ENCODE measurements at regions not wholly inside any gene's neighbourhood (a gene's known extent, or its start where the extent isn't known, plus 50 kb on each side); places are given as distances from the start of the nearest gene placed in this dataset.
A peak's percentile ranks its signal among the peaks of the same experiment; 100 is the strongest.
"Not testable (repeated sequence)": the region's sequence is repeated elsewhere in the genome, so short reads cannot be mapped to it uniquely, and the experiment has no call there.

DNA sequence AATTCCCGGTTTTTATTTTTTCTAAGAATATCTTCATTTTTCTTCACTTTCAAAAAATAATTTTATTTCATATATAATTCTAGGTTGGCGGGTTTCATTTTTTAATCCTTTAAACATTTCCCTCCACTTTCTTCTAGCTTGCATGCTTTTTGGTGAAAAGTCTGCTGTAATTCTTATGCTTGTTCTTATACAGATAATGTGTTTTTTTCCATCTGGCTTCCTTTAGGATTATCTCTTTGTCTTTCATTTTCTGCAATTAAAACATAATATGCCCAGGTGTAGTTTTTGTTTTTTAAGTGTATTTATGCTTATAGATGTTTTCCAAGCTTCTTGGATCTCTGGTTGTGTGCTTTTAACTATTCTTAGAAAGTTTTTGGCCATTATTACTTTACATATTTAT is 341.3 kb upstream of the SEMA3C start:
- Histone ChIP-seq H3K4me3 (replicated peaks in 1 of 4; ENCODE audit: control extremely low read depth in 1 of 4, insufficient read depth in 1 of 4, low read depth in 3 of 4, low read length in 4 of 4) (no peak overlapping the region), H3K4me1 (ENCODE audit: control insufficient read depth, extremely low read depth, insufficient read depth, low read length) (no peaks in the 10 kb centered on the region), H3K36me3 (ENCODE audit: control insufficient read depth, insufficient read depth, low read length) (no peaks in the 10 kb centered on the region), H3K9ac (ENCODE audit: insufficient read depth, low read length) (no peak overlapping the region), H2AFZ (ENCODE audit: low read length) (no peak overlapping the region), H3K27me3 (ENCODE audit: control insufficient read depth, insufficient read depth, low read length) (no peaks in the 10 kb centered on the region), H3K27ac (ENCODE audit: insufficient read depth, low read length) (no peak overlapping the region), H3K9me3 (ENCODE audit: control insufficient read depth, insufficient read depth, low read depth, low read length) (no peaks in the 10 kb centered on the region), H3K4me2 (ENCODE audit: extremely low read depth, insufficient read depth, low read length) (no peak overlapping the region), H3K79me2 (ENCODE audit: control insufficient read depth, insufficient read depth, low read length) (no peaks in the 10 kb centered on the region), H4K20me1 (ENCODE audit: control insufficient read depth, extremely low read depth, insufficient read depth, low read length) (no peaks in the 10 kb centered on the region)
- TF ChIP-seq, protein P1, sequence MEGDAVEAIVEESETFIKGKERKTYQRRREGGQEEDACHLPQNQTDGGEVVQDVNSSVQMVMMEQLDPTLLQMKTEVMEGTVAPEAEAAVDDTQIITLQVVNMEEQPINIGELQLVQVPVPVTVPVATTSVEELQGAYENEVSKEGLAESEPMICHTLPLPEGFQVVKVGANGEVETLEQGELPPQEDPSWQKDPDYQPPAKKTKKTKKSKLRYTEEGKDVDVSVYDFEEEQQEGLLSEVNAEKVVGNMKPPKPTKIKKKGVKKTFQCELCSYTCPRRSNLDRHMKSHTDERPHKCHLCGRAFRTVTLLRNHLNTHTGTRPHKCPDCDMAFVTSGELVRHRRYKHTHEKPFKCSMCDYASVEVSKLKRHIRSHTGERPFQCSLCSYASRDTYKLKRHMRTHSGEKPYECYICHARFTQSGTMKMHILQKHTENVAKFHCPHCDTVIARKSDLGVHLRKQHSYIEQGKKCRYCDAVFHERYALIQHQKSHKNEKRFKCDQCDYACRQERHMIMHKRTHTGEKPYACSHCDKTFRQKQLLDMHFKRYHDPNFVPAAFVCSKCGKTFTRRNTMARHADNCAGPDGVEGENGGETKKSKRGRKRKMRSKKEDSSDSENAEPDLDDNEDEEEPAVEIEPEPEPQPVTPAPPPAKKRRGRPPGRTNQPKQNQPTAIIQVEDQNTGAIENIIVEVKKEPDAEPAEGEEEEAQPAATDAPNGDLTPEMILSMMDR (conservative IDR thresholded peaks at IDR 0.05 in 1 of 2, IDR thresholded peaks at IDR 0.05 in 1 of 2; ENCODE audit: low read depth in 1 of 2, low read length in 2 of 2) = no peak
- no peak for TF ChIP-seq EZH2 (IDR thresholded peaks at IDR 0.05; ENCODE audit: low read length, missing control alignments)
- DNase-seq (ENCODE audit: low read depth in 2 of 2) = peak in 1 of 2 donors; percentile 31

DNA sequence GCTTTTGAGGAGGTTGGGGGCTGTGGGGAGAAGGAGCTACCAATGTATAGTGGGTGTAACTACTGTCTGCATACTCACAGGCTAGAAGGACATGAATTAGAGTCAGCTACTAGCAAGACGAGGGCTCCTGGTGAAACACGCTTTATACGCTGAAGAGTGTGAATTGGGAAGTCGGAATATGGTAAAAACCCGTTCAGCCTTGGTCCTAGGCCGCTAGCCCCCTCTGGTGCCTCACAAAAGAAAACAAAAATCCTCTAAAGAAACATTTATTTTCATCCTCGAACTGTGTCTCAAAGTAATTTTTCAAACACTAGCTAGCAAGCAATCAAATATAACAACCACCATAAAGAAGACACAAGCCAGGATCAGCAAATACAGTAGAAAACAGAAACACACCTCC is 338.1 kb upstream of the SEMA3C start:
- no peaks in the 10 kb centered on the region for H3K36me3 ChIP-seq (ENCODE audit: control insufficient read depth, insufficient read depth, low read length)
- no peaks in the 10 kb centered on the region for H3K4me1 ChIP-seq (ENCODE audit: control insufficient read depth, extremely low read depth, insufficient read depth, low read length)
- H3K79me2 ChIP-seq (ENCODE audit: control insufficient read depth, insufficient read depth, low read length) = no peaks in the 10 kb centered on the region
- H3K27ac ChIP-seq (ENCODE audit: insufficient read depth, low read length) = no peak overlapping the region
- no peaks in the 10 kb centered on the region for H3K9me3 ChIP-seq (ENCODE audit: control insufficient read depth, insufficient read depth, low read depth, low read length)
- peak overlapping the region; percentile 78 for H2AFZ ChIP-seq (ENCODE audit: low read length)
- no peaks in the 10 kb centered on the region for H4K20me1 ChIP-seq (ENCODE audit: control insufficient read depth, extremely low read depth, insufficient read depth, low read length)
- no peak overlapping the region for H3K4me2 ChIP-seq (ENCODE audit: extremely low read depth, insufficient read depth, low read length)
- no peaks in the 10 kb centered on the region for H3K27me3 ChIP-seq (ENCODE audit: control insufficient read depth, insufficient read depth, low read length)
- DNase-seq (ENCODE audit: low read depth in 2 of 2) = peak in 1 of 2 donors; percentile 44
- TF ChIP-seq EZH2 (IDR thresholded peaks at IDR 0.05; ENCODE audit: low read length, missing control alignments) = no peak
- TF ChIP-seq, protein P1 (conservative IDR thresholded peaks at IDR 0.05 in 1 of 2, IDR thresholded peaks at IDR 0.05 in 1 of 2; ENCODE audit: low read depth in 1 of 2, low read length in 2 of 2) = peak; percentile 25 to 38
- peak overlapping the region; percentile 10 for H3K9ac ChIP-seq (ENCODE audit: insufficient read depth, low read length)
- H3K4me3 ChIP-seq (replicated peaks in 1 of 4; ENCODE audit: control extremely low read depth in 1 of 4, insufficient read depth in 1 of 4, low read depth in 3 of 4, low read length in 4 of 4) = no peak overlapping the region

DNA sequence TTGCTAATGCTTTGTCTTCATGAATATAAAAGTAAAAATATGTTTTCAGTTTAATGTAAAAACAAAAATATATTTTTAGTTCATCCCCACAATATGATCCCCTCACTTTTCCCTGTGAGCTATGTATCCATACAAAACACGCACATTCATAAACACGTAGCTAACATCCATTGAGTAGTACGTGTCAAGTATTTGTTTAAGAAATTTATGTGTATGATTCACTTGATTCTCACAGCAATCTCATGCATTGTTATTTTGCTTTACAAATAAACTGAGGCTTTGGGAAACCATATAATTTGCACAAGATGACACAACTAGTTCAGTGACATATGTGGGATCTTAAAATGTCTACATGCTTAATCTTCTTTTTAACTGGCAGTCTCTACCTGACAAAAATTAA is 329.6 kb upstream of the SEMA3C start:
- Histone ChIP-seq H3K27ac (ENCODE audit: insufficient read depth, low read length) (no peak overlapping the region), H3K27me3 (ENCODE audit: control insufficient read depth, insufficient read depth, low read length) (no peaks in the 10 kb centered on the region), H4K20me1 (ENCODE audit: control insufficient read depth, extremely low read depth, insufficient read depth, low read length) (no peaks in the 10 kb centered on the region), H3K9ac (ENCODE audit: insufficient read depth, low read length) (no peak overlapping the region), H3K9me3 (ENCODE audit: control insufficient read depth, insufficient read depth, low read depth, low read length) (no peaks in the 10 kb centered on the region), H3K4me3 (replicated peaks in 1 of 4; ENCODE audit: control extremely low read depth in 1 of 4, insufficient read depth in 1 of 4, low read depth in 3 of 4, low read length in 4 of 4) (no peak overlapping the region), H3K4me1 (ENCODE audit: control insufficient read depth, extremely low read depth, insufficient read depth, low read length) (no peaks in the 10 kb centered on the region), H3K4me2 (ENCODE audit: extremely low read depth, insufficient read depth, low read length) (no peak overlapping the region), H3K36me3 (ENCODE audit: control insufficient read depth, insufficient read depth, low read length) (no peaks in the 10 kb centered on the region), H3K79me2 (ENCODE audit: control insufficient read depth, insufficient read depth, low read length) (no peaks in the 10 kb centered on the region), H2AFZ (ENCODE audit: low read length) (no peak overlapping the region)
- TF ChIP-seq, protein P1 (conservative IDR thresholded peaks at IDR 0.05 in 1 of 2, IDR thresholded peaks at IDR 0.05 in 1 of 2; ENCODE audit: low read depth in 1 of 2, low read length in 2 of 2) = no peak
- TF ChIP-seq EZH2 (IDR thresholded peaks at IDR 0.05; ENCODE audit: low read length, missing control alignments) = no peak
- DNase-seq (ENCODE audit: low read depth in 2 of 2) = peak in 1 of 2 donors; percentile 49

DNA sequence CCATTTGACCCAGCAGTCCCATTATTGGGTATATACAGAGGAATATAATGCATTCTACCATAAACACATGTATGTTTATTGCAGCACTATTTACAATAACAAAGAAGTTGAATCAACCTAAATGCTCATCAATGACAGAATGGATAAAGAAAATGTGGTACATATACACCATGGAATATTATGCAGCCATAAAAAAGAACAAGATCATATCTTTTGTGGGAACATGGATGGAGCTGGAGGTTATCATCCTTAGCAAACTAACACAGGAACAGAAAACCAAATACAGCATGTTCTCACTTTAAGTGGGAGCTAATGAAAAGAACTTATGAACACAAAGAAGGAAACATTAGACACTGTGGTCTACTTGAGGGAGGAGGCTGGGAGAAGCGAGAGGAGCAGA is 328.5 kb upstream of the SEMA3C start:
- H3K4me3 ChIP-seq (replicated peaks in 1 of 4; ENCODE audit: control extremely low read depth in 1 of 4, insufficient read depth in 1 of 4, low read depth in 3 of 4, low read length in 4 of 4); H3K9ac ChIP-seq (ENCODE audit: insufficient read depth, low read length); H3K79me2 ChIP-seq (ENCODE audit: control insufficient read depth, insufficient read depth, low read length); DNase-seq (ENCODE audit: low read depth in 2 of 2); H3K36me3 ChIP-seq (ENCODE audit: control insufficient read depth, insufficient read depth, low read length); H3K9me3 ChIP-seq (ENCODE audit: control insufficient read depth, insufficient read depth, low read depth, low read length); H4K20me1 ChIP-seq (ENCODE audit: control insufficient read depth, extremely low read depth, insufficient read depth, low read length); H3K27me3 ChIP-seq (ENCODE audit: control insufficient read depth, insufficient read depth, low read length); H3K4me1 ChIP-seq (ENCODE audit: control insufficient read depth, extremely low read depth, insufficient read depth, low read length); H2AFZ ChIP-seq (ENCODE audit: low read length); H3K27ac ChIP-seq (ENCODE audit: insufficient read depth, low read length); H3K4me2 ChIP-seq (ENCODE audit: extremely low read depth, insufficient read depth, low read length): not testable (repeated sequence)

Data from fibroblast of lung (primary cell).